HepG2 (cell line): ENCODE measurements at regions not wholly inside any gene's neighbourhood (a gene's known extent, or its start where the extent isn't known, plus 50 kb on each side); places are given as distances from the start of the nearest gene placed in this dataset.

Source experiments
- CTCF ChIP-seq: sonication (generic); formaldehyde crosslinking; IDR thresholded peaks from 2 replicates; pipeline ENCODE4 v1.5.0; 2020; ENCODE audit warnings: mild to moderate bottlenecking, missing genetic modification reagents, moderate library complexity
- ZSCAN29 ChIP-seq: sonication (generic); formaldehyde crosslinking; conservative IDR thresholded peaks from 2 replicates; pipeline ENCODE4 v1.4.0; 2020; ENCODE audit warnings: mild to moderate bottlenecking, missing genetic modification reagents
- TF ChIP-seq, protein P1 (sequence below): sonication (generic); formaldehyde crosslinking; IDR thresholded peaks from 2 replicates; pipeline ENCODE4 v1.4.0; 2020; ENCODE audit warnings: mild to moderate bottlenecking, missing genetic modification reagents

DNA sequence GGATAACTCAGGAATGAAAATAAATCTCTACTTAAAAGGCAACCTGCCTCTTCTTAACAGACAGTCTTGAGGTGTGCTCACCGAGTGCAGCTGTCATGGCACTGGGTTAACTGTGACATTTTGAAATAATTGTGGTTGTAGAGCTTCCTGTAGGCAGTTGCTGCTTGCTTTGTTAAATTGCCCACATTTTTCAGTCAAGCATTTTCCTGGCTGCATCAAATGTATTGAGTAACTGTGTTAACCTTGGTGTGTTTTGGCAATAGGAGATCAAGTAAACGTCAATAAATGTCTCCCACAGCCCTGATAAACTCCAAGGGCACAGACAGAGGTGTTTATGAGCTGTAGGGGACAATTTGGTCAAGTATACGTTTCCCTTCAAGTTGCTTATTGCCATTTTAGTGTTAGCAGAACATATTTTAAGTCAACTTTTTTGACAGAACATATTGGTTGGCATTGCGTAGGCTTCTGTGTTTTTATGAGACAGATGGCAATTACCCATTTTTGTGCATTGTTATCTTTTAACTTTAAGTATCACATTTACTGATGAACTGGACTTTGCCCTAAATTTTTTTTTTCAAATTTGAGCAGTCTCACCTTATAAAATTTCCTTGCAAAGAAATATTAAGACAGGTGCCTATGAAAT, 527.4 kb downstream of the C4orf33 start:
- TF ChIP-seq CTCF (no peak), ZSCAN29 (CRISPR knock-in tag) (no peak)
- TF ChIP-seq, protein P1, sequence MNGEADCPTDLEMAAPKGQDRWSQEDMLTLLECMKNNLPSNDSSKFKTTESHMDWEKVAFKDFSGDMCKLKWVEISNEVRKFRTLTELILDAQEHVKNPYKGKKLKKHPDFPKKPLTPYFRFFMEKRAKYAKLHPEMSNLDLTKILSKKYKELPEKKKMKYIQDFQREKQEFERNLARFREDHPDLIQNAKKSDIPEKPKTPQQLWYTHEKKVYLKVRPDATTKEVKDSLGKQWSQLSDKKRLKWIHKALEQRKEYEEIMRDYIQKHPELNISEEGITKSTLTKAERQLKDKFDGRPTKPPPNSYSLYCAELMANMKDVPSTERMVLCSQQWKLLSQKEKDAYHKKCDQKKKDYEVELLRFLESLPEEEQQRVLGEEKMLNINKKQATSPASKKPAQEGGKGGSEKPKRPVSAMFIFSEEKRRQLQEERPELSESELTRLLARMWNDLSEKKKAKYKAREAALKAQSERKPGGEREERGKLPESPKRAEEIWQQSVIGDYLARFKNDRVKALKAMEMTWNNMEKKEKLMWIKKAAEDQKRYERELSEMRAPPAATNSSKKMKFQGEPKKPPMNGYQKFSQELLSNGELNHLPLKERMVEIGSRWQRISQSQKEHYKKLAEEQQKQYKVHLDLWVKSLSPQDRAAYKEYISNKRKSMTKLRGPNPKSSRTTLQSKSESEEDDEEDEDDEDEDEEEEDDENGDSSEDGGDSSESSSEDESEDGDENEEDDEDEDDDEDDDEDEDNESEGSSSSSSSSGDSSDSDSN = no peak
